ENCODE measurements at regions not wholly inside any gene's neighbourhood (a gene's known extent, or its start where the extent isn't known, plus 50 kb on each side); places are given as distances from the start of the nearest gene placed in this dataset.

DNA sequence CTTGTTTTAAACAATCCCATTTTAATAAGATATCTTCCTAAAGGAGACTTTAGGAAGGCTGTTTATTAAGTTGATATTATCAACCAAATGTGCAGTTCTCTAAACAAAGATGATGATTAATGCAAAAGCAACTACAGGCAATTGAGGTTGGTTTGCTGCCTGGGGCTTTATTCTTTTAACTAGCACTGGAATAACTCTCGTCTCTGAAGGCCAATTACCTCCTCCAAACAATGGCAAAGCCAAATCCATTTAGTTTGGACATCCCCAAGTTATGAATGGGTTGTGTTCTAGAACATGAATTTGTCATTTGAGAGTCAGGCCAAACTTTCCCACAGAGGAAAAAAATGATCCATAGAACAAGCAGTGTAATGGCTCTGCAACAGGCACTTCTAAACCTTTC, 114.1 kb downstream of the SLC16A9 start:
- FAIRE-seq: peak; percentile 83

DNA sequence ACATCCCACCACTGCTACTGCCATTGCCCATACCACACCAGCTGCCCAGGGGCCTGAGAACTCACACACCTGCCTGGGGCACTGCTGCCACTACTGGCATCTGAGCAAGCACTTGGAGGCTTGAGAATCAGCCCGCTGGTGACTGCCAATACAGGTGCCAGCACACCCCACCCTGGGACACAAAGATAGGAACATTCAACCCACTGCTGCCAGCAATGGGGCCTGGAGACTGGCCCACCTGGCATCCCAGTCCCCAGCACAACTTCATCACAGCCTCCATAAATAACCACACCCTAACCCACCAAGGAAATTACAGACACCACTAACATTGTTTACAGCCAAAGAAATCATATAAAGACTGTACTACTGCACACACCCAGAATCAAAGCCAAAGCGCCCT, 115.9 kb downstream of the SLC16A9 start:
- no peak for FAIRE-seq

DNA sequence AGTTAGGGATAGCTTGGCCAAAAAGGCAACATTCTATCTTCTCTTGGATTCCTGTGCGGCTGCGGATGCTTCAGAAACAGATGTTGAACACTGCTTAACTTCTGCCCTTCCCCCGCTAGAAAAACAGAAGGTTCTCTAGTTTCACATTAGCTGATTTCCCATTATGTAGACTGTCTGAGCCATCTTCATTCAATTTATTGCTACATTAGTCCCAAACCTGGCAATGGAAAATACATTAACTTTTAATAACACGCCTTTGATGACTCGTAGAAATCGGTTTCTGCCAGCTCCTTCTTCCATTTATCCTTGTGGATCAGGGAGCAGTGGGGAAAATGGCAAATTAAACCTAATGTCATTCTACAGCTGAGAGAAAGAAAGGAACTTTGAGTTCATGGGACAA, 119.9 kb downstream of the SLC16A9 start:
- no peak for FAIRE-seq

DNA sequence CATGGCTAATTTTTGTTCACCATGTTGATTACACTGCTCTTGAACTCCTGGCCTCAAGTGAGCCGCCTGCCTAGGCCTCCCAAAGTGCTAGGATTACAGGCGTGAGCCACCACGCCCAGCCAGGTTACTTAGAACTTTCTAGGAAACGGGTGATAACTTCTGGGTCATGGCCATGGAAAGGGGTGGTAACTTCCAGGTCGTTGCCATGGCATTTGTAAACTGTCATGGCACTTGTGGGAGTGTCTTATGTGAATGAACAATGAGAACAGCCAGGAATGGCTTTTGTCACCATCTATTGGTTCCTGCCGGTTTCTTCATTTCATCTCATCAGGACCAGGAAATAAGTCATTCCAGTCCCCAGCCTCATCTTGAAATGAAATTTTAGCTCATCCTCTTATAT, 120.9 kb downstream of the SLC16A9 start:
- no peak for FAIRE-seq

GRCh38 chr10:59587756-59588140, 121.9 kb downstream of the SLC16A9 start:
- no peak for FAIRE-seq

DNA sequence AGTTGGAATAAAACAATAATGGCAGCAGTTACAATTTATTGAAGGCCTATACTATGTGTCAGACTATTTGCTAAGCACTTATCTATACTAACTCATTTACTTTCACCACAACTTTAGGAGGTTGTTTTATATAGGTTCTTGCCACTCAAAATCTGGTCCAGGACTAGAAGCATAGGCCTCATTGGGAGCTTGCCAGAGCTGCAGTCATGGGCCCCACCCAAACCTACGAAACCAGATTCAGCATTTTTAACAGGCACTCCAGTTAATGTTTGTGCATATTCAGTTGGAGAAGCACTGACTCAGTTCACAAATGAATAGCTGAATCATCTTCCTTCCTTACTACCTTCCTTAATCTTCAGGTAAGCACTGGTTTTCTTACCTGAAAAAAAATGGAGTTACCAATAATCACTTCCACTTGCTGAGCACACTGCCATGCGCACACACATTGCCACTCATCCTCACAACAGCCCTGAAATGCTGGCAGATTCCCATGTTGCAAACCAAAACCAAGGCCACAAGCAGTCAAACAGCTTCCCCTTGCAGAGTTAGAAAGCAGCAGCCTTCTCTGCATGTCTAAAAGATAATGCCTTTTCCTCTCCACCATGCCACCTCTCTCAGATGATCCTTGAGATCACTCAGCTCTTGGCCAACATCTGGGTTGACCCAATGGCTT, 122.4 kb downstream of the SLC16A9 start:
- FAIRE-seq: no peak

GRCh38 chr10:59586407-59586891, 123.2 kb downstream of the SLC16A9 start:
- FAIRE-seq: no peak

- peak; percentile 51 for FAIRE-seq
Observed at GRCh38 chr10:59585046-59585700, 124.5 kb downstream of the SLC16A9 start.

DNA sequence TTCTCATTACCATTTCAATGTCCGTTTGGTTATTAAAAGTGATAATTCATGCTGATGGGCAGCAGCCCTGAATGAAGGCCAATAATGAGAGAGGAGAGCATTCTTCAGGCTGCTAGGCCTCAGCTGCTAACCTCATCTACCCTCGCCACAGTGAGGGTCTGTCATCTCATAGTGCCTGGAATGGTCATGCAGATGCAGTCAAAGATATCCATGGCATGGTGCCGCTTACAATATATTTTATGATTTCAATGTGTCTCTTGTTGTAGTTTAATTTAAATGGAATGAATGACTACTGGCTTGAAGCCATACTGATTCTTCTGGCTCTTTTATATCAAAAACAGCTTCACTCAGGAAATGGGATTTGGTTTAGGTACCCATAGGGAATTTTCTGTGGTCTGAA, 126.9 kb downstream of the SLC16A9 start:
- no peak for FAIRE-seq

DNA sequence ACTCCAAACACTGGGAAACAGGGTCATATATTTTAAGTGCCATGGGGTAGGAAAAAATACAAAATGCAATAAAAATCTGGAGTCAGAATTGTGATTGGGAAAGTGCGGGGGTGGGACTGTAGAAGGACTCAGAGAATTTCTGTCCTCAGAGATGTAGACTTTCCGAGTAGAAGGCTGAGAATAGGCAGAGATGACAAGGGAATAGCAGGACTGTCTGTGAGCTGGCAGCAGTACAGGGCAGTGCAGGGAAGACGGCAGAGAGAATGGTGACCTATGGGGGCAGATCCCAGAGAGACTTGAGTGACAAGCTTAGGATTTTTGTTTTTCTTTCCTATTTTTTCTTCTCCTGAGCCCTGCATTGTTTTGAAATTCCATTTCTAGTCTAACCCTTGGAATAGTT, 127.6 kb downstream of the SLC16A9 start:
- FAIRE-seq: no peak

GRCh38 chr10:59580026-59580863, 129.4 kb downstream of the SLC16A9 start:
- peak; percentile 4 for FAIRE-seq

GRCh38 chr10:59578741-59579140, 130.9 kb downstream of the SLC16A9 start:
- no peak for FAIRE-seq

DNA sequence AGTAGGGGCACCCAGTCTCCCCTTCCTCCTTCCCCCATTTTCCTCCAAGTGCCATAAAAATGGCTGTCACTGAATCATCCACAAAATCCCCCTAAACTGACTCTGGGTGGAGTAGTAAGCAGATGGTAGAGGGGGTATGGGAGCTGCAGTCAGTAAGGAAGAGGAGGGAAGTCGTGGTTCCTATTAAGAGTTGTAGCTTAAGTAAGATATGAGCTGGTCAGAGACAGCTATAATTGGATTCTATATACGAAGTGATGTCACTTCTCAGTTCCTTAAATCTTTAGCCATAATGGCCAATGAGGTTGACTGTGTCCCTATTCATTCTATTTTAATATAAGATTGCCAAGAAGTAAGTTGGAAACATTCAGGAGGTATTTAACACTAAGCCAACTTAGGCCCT, 131.7 kb downstream of the SLC16A9 start:
- no peak for FAIRE-seq

GRCh38 chr10:59575269-59575668, 134.4 kb downstream of the SLC16A9 start:
- no peak for FAIRE-seq

DNA sequence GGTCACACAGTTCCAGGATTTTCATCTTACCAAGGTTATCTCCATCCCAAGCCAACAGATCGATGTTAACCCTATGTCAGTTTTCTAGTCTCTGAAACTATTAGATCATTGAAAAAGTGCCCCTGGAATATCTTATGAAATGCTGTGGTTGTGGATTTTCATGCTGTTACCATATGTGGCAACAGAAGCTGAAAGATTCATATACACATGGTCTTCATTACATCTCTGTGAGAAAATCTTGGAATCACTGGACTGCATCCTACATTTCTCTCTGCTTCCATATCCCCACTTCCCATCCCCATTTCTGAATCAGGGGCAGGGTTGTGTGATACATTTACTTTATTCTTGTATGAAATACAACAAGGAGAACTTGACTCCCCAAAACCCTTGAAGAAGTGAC, 146.1 kb downstream of the SLC16A9 start:
- FAIRE-seq: no peak

- no peak for FAIRE-seq
Observed at GRCh38 chr10:59562126-59562525, 147.5 kb downstream of the SLC16A9 start.

DNA sequence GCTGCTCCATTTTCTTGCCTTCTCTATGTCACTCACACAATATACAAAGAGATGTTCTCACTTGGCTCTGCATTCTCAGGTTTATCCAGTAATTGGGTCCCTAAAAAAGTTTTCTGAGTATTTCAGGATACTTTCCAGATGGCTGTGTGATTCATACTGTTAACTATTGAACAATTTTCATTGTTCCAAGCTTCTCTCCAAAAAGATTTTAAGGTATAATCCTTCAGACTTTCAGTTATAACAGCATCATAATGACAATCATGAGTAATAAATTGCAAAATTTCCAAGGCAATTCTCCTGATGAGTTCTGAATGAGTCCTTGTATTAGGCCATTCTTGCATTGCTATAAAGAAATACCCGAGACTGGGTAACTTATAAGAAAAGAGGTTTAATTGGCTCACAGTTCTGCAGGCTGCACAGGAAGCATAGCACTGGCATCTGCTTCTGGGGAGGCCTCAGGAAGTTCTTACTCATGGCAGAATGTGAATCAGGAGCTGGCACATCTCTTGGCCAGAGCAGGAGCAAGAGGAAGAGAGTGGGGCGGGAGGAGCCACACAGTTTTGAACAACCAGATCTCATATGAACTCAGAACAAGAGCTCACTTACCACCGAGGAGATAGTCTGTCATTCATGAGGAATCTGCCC, 148.1 kb downstream of the SLC16A9 start:
- FAIRE-seq: no peak

DNA sequence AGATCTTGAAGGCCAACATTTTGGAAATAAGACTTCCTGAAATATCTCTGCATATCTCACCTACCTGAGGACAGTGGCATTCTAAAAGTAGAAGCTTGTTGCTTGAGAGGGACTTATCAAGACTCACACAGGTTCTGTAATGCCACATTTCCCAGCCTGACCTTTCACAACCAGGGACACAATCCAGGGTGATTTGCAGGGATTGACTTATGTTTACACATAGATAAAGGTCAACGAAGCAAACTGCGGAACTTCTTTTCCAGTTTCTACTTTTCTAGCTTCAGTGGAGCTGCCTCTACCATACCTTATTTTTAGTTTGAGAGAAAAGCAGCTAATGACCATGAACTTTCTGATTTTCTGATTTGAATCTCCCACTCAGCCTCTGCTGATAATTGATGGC, 148.7 kb downstream of the SLC16A9 start:
- FAIRE-seq: no peak

- no peak for FAIRE-seq
Observed at GRCh38 chr10:59560161-59560560, 149.5 kb downstream of the SLC16A9 start.

GRCh38 chr10:59558066-59558465, 151.6 kb downstream of the SLC16A9 start:
- FAIRE-seq: no peak

GRCh38 chr10:59557642-59558041, 152.0 kb downstream of the SLC16A9 start:
- no peak for FAIRE-seq

DNA sequence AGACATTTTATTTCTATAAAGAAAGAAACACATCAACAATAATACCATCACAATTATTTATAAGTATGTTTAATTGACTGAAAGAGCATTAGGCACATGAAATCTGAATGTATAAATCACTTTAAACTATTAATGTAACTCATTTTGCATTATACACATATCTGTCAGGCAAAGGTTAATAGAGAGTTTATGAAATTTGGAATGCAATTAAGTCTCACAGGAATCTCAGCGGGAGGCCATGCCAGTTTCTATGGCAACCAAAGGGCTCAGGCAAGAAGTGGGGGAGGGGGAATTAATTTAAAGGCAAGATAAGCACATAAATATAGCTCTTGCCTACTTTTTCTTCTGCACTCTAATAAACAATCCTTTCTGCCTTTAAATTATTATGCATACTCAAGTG, 152.6 kb downstream of the SLC16A9 start:
- FAIRE-seq: no peak
